D721Med (cell line): ENCODE measurements at regions not wholly inside any gene's neighbourhood (a gene's known extent, or its start where the extent isn't known, plus 50 kb on each side); places are given as distances from the start of the nearest gene placed in this dataset.

Source experiments
- DNase-seq: peaks from one replicate; pipeline ENCODE4 v3.0.0; 2011; ENCODE audit warnings: low spot score; ENCODE audit not compliant: insufficient read length
- FAIRE-seq: peaks from 2 replicates; lab custom pipeline; 2011; peaks lifted over from hg19 to GRCh38; lab: Jason Lieb, UNC
- CTCF ChIP-seq: IDR thresholded peaks from 2 replicates; pipeline ENCODE4 v1.5.1; 2012; ENCODE audit warnings: mild to moderate bottlenecking, control low read depth; ENCODE audit not compliant: insufficient read depth; ENCODE audit errors: missing control alignments

- FAIRE-seq (no peak), DNase-seq (no peak)
- TF ChIP-seq CTCF, result no peak
Measured at GRCh38 chr6:76435174-76435573, 362.7 kb upstream of the IMPG1 start.

- TF ChIP-seq CTCF, result no peak
- FAIRE-seq (no peak), DNase-seq (no peak)
Measured at GRCh38 chr6:76422511-76423213, 350.2 kb upstream of the IMPG1 start.

- TF ChIP-seq CTCF, result no peak
- DNase-seq (no peak), FAIRE-seq (no peak)
Measured at GRCh38 chr6:76420094-76420493, 347.6 kb upstream of the IMPG1 start.

GRCh38 chr6:76418560-76419223 is 346.2 kb upstream of the IMPG1 start:
- TF ChIP-seq CTCF, result no peak
- no peak for FAIRE-seq
- DNase-seq, result no peak

GRCh38 chr6:76416821-76417605 is 344.6 kb upstream of the IMPG1 start:
- no peak for TF ChIP-seq CTCF
- FAIRE-seq, result no peak
- no peak for DNase-seq

GRCh38 chr6:76403064-76403463 is 330.6 kb upstream of the IMPG1 start:
- TF ChIP-seq CTCF, result no peak
- no peak for FAIRE-seq
- DNase-seq, result no peak

- no peak for TF ChIP-seq CTCF
- FAIRE-seq, result no peak
- DNase-seq, result no peak
Measured at GRCh38 chr6:76397966-76398365, 325.5 kb upstream of the IMPG1 start.
